ENCODE measurements at regions not wholly inside any gene's neighbourhood (a gene's known extent, or its start where the extent isn't known, plus 50 kb on each side); places are given as distances from the start of the nearest gene placed in this dataset.

DNA sequence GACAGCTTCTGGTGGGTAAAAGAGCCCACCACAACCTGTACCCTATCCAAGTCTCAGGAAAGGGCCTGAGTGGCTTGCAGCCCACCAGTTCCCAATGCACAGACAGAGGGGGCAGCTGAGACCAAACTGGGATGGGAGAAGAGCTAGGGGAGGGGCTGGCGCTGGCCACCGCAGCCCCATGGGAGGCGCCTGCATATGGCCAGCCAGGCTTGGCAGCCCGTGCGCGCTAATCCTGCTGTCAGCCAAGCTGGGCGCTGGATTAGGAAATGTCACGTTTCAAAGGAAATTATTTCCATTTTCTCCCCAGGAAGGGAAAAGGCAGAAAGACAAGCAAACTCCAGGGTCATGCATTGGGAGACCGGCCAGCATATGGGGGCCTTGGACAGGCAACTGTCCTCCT, 236.8 kb downstream of the BUD13 start:
- no peak for DNase-seq (ENCODE audit: low read depth in 2 of 2, low spot score in 1 of 2)

DNA sequence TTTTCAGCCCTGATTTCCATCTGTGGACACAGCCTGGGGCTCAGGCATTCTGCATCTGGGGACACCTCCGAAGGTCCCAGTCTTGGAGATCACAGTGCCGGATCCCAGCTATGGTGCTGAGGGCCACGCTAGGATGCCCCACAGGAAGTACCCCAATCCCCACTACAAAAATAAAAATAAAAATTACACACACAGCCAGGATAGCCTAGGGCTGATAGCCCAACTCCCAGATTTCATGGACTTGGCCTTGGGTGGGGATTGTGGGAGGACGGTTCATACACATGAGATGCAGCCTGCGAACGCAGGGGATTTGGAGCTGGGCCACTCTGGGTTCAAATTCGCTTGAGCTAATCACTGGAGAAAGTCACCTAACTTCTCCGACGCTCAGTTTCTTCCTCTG, 237.7 kb downstream of the BUD13 start:
- no peak for DNase-seq (ENCODE audit: low read depth in 2 of 2, low spot score in 1 of 2)

DNA sequence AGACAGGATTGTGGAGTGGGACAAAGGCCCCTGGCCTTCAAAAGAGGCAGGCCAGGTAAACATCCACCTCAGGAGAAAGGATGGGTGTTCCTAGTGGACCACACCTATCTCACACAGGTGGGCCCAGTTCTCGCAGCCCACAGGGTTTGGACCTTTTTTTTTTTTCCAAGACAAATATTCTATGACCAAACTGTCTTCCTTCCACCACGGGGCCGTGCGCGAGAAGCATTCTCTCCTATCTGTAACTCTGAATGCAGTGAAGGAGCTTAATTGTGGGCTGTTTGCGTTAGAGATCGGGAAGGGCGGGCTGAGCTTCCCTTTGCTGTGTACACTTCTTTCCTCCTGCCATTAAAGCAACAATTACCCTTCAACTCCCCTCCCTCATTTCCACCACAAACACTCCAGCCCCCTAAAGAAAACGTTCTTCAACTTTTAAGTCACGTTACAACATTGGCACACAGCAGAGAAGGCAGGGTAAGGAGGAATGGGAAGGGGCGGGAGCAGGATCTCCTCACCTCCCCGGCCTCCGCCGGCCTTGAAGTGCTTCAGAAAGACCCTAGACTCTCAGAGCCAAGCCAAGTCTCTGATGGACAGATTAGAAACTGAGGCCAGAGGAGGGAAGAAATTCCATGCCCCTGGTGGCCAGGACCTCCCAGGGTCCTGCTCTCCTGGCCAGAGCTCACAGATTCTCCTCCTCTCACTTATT, 238.4 kb downstream of the BUD13 start:
- no peak for DNase-seq (ENCODE audit: low read depth in 2 of 2, low spot score in 1 of 2)

DNA sequence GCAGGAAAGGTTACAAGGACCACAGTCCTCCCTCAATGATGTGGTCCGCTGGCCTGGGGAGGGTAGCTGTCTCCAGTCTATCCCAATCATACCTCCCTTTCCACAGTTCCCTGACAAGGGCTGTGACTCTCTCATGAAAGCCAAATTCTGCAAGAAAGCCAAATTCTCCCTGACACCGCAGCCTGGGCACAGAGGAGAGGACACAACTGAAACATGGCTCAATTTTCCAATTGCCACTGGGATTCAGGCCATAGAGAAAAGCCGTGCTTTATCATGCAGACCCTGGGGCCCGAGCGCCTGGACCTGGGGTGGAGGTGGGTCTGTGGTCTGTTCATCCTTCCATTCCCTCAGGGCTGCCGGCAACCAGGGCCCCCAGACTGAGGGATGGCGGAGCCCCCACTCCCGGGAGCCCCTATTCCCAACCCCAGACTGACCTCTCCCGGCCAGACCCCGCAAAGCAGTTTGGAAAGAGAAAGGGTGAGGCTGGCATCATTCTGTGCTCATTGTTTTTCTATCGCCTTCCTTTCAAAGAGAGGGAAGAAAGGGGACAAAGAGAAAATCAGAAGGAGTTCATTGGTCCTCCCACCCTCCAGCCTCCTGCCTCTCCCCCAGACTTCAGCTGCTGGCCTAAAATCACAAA, 239.5 kb downstream of the BUD13 start:
- DNase-seq (ENCODE audit: low read depth in 2 of 2, low spot score in 1 of 2): no peak

DNA sequence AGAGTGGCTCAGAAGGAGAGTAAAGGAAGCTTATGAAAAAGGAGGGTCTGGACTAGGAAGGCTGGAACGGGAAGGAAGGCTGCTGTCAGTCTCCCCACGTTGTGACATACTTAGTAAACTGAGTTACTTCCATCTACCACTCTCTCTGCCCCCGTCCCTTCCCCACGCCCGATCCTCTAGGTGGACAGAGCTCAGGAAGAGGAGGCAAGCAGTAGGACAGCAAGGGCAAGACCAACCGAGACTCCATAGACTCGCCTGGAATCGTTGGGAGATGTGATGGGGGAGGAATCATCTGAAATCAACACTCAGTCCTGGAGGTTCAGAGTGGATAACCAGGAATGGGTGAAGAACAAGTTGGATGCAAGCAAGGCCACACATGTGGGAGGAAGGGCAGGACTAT, 240.7 kb downstream of the BUD13 start:
- no peak for DNase-seq (ENCODE audit: low read depth in 2 of 2, low spot score in 1 of 2)

DNA sequence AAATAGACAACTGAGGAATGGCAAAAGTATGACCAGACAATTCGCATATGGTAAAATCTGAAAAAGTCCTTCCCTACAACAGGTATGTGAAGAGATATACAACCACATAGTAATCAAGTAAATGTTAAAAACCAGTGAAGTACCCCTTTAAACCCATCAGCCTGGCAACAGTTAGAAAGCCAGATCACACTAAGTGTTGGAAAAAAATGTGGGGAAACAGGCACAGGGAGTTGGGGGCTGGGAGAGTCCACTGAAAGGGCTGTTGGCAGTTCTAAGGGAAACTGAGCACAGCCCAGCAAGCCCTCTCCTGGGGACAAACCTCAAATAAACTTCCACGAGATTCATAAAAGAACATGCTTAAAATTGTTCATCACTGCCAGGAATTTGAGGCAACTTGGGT, 242.1 kb downstream of the BUD13 start:
- DNase-seq (ENCODE audit: low read depth in 2 of 2, low spot score in 1 of 2): no peak

DNA sequence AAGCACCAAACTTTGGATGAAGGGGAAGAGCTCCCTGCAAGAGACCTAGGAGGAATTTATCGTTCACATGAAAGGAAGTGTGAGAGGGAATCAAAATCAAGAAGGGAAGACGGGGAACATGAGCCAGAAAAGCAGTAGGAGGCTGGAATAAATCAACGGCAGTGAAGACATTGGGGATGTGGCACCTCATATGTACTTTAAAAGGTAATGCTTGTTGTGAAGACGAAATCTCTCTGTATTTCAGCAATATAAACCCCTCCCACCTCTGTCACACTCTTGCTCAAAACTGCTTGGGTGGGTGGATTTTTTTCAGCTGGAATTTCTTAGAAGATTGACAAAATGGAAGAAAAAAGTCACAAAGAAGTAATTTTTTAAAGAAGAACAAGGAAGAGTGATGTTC, 243.5 kb downstream of the BUD13 start:
- DNase-seq (ENCODE audit: low read depth in 2 of 2, low spot score in 1 of 2): no peak

DNA sequence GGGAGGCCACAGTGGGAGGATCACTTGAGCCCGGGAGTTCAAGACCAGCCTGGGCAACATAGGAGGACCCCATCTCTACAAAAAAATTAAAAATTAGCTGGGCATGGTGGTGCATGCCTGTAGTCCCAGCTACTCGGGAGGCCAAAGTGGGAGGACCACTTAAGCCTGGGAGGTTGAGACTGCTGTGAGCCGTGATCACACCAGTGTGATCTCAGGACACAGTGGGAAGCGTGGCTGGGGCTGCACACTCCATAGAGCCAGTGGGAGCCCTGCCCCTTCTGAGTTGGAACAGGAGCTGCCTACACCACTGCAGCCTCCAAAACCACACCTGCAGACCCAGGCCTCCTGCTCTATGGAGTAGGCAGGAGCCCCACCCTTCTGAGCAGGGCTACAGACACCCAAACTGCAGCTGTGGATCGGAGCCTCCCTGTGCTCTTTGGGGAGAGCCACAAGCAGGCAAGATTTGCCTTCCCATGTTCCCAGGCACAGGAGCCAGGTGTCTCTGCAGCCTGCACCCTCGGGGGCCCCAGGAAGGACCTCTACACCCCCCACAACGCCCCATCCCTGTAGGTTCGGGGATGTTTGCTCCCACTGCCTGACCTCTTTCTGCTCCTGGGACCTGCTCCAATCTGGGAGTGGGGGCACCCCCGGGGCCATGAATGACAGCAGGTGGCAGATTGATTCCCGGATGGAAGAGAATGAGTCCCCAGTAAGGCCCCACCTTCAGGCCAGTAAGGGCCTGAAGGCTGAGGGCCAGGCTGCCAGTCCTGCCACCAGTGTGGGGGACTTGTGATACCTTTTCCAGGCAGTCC, 245.4 kb downstream of the BUD13 start:
- DNase-seq (ENCODE audit: low read depth in 2 of 2, low spot score in 1 of 2): no peak

DNA sequence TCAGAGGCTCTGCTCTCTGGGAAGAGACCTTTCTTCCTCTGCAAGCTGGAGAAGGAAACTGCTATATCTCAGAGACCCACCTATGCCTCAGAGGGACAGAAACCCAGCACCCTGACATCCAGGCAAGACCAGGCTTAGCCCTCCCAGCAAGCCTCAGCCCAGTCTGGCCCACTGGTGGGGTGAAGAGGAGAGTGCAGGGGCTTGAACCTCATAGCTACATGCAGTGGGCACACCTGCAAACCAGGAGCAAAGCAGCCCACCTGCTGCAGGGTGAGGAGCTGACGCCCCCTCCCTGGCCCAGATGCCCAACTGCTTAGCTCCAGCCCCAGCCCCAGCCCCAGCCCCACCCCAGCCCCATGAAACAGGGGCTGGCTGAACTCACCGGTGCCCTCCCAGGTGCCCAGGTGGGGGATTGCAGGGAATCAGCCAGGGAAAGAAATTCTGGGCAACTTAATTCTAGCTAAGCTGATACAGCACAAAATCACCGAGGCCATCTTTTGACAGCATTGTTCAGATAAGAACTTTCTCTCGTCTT, 246.8 kb downstream of the BUD13 start:
- DNase-seq (ENCODE audit: low read depth in 2 of 2, low spot score in 1 of 2): no peak

DNA sequence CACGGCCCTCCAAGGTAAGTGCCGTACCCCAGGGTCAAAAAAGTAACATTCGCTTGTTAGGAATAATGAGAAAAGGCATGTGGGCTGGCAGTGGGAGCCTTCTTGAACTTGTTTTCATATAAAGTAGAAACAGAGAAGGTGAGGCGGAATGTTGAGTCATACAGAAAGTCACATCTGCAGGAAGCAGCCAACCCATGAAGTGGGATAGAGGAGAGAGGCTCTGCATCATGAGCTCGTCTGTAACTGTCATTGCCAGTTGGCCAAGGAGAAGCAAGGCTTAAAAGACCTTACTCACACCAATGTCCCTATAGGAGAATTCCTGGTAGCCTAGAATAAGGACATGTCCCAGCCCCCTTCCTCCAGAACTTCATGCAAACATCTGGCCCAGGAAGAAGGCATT, 253.3 kb downstream of the BUD13 start:
- no peak for DNase-seq (ENCODE audit: low read depth in 2 of 2, low spot score in 1 of 2)

DNA sequence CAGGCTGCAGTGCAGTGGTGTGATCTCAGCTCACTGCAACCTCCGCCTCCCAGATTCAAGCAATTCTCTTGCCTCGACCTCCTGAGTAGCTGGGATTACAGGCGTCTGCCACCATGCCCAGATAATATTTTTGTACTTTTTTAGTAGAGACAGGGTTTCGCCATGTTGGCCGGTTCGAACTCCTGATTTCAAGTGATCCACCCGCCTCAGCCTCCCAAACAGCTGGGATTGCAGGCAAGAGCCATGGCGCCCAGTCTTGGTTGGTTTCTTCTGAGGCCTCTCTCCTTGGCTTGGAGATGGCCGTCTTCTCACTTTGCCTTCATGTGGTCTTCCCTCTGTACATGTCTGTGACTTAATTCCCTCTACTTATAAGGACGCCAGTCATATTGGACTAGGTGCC, 254.6 kb downstream of the BUD13 start:
- no peak for DNase-seq (ENCODE audit: low read depth in 2 of 2, low spot score in 1 of 2)

DNA sequence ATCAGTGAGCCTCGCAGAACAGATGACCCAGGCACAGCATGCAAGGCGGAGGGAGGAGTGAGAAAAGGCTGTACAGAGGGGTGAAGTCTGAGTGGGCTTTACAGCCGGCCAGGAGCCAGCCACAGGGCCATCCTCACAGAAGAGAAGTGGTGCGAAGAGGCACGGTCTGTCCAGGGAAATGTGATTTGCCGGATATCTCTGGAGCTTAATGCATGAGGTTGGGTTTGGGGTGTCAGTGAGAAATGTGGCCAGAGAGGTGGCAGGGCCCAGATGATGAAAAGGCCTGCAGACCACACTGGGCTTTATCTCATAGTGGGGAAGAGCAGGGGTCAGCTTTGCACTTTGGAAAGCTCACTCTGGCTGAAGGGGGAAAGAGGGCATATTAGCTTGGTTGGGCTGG, 255.2 kb downstream of the BUD13 start:
- DNase-seq (ENCODE audit: low read depth in 2 of 2, low spot score in 1 of 2): no peak

DNA sequence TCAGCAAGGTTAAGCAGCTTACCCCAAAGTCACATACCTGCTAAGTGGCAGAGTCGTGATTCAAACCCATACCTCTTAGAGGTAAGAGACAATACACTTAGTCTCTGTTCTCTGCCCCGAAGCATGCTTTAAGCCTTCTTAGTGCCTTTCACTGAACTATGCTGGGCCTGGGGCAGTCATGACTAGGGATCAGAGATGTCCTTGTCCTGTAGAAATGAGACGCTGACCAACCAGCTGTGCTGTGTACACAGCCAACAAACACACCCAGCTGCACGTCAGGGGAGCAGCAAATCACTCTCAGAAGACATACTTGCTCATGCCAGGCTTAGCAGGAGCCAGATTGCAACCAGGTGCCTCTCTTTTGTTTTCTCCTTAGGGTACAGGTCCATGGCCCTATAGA, 255.7 kb downstream of the BUD13 start:
- no peak for DNase-seq (ENCODE audit: low read depth in 2 of 2, low spot score in 1 of 2)

DNA sequence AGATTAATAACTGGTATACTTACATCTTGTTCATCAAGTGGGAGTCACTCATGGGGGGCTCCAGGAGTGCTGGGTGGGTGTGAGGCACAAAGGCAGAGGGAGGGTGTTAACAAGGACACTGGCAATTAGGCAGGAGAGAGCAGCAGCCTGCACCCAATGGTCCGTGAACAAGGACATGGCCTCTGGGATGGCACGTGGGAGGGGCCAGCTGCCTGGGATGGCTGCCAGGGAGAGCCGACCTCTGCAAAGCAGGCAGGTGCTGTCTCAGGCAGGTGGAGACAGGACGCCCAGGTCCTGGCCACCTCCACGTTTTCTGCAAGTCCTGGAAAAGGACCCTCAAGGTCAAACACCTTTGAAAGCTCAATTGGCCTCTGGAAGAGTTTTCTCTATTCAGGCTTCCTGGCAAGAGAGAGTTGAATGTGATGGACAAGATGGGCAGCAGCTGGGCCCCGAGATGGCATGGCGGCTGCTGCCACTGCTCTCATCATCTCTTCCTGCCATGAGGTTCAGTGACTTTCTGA, 257.1 kb downstream of the BUD13 start:
- DNase-seq (ENCODE audit: low read depth in 2 of 2, low spot score in 1 of 2): no peak

DNA sequence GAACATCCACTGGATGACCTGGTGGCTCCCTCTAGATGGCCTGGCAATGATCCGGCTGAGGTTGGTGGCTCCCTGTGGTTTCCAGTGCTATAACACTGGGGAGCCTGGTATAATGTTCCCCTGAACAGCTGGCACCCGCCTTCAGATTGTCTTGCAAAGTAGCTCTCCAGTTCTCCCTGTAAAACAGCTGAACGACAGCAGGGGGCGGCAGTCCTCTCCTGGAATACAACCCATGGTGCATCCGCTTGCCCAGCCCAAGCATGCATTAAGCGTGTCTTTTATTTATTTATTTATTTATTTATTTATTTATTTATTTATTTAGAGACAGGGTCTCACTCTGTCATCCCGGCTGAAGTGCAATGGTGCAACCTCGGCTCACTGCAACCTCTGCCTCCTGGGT, 258.9 kb downstream of the BUD13 start:
- DNase-seq (ENCODE audit: low read depth in 2 of 2, low spot score in 1 of 2): no peak

DNA sequence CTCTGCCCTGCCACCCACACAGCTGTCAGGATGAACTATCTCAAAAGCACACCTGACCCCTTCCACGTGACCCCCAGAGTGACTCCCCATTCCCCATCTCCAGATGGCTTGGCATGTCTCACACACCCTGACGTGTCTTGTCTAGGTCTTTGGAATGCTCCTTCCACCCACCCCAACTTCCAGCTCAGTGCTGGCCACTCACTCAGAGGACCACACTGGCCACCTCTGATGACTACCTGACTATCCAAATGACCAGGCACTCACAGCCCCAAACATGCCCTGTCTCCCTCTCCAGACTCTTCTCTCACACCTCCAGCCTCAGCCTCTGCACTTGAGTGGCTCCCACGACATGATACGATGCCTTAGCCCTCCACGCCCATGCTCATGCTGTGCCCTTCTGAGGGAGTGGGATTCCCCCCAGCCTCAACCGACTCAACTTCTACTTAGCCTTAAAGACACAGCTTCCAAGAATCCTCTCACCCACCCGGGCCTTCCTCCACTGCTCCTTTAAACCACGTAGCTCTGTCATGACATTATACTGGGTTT, 259.4 kb downstream of the BUD13 start:
- DNase-seq (ENCODE audit: low read depth in 2 of 2, low spot score in 1 of 2): no peak

DNA sequence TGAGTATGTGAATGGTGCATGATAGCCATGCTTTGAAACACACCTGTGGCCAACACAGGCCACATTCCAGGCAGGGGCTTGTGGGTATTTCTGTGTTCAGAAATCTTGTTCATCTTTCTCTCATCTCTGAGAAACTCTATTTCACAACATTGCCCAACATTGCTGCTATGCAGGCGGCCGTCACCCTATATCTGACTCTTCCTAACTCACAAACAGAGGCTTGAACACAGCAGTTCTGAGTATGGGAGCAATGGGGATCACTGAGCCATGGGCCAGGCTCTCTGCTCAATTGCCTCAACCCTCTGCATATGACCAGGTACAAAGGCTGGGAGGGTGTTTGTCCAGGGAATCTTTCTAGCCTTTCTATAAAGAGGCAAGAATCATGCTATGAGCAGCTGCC, 259.9 kb downstream of the BUD13 start:
- no peak for DNase-seq (ENCODE audit: low read depth in 2 of 2, low spot score in 1 of 2)

DNA sequence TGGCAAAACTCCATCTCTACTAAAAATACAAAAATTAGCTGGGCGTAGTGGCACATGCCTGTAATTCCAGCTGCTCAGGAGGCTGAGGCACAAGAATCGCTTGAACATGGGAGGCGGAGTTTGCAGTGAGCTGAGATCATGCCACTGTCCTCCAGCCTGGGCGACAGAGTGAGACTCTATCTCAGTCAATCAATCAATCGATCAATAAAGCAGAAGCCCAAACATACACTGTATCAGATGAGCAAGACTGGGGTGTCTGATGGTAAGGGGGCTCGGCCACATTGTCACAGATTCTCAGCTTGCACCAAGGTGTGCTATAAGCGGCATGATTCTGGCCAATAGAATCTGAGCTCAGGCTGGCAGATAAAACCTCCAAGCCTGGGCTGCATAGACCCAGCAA, 261.1 kb downstream of the BUD13 start:
- DNase-seq (ENCODE audit: low read depth in 2 of 2, low spot score in 1 of 2): no peak

DNA sequence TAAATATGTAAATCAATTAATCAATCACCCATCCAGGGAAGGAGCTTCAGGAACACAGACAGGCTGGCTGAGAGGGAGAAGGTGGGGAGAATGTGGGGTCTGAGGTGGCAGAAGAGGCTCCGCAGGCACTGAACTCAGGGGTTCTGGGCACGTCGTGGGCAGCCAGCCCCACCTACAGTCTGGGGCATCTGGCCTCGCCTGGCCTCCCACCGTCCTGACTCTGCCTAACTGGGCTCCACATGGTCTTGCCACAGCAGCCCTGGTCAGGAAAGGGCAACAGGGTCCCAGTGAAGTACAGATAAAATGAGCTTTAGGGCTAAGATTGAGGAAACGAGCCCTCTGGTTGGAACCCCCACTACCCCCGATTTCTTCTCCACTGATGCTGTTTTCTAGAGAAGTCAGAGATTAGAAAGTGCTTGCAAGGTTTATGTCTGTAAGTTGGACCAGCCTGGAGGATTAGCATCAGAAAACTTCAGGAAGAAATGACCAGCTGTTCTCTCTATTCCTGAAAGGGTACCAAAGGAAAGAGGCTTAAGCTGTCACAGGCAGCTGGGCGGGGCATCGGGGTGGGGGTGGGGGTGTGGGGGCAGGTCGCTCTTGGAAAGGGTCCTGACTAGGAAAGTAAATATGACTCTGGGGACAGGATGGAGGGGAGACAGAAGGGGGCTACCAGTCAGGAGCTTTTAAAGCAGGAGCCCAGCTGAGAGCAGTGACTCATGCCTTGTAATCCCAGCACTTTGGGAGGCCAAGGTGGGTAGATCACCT, 261.7 kb downstream of the BUD13 start:
- no peak for DNase-seq (ENCODE audit: low read depth in 2 of 2, low spot score in 1 of 2)

DNA sequence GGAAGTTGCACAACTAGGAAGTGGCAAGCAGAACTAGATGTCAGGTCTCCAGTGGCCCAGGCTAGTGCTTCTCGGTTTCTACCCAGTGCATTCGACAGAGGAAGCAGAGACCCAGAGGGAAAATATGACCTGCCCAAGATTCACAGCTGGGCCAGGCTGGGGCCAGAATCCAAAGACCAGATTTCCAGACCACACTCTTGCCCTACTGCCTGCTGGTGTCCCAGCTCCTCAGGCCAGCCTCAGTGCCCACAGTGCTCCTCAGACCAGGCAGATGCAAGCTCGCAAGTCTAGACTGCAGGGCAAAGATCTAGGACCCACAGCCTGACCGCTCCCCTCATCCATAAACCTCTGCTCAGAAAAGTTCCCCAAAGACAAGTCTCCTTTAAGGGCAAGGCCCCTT, 262.6 kb downstream of the BUD13 start:
- DNase-seq (ENCODE audit: low read depth in 2 of 2, low spot score in 1 of 2): no peak

DNA sequence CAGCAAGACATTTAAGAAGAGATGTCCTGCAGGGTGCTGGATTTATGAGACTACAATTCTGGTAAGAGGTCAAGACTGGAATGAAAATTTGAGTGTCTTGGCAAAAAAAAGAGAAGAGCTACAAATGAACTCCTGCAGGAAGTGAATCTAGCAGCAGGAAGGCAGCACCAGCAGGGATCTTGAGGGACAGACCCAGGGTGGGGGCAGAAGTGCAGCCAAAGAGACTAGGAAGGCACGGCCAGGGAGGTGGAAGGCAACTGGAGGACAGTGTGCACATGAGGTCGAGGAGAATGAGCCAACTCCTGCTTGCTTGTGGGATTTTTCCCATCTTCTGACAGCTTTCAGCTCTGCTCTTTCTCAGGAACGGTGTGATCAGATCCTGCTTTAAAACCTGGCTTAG, 263.2 kb downstream of the BUD13 start:
- no peak for DNase-seq (ENCODE audit: low read depth in 2 of 2, low spot score in 1 of 2)
